ENCODE measurements at regions not wholly inside any gene's neighbourhood (a gene's known extent, or its start where the extent isn't known, plus 50 kb on each side); places are given as distances from the start of the nearest gene placed in this dataset.

- TF ChIP-seq NFRKB (IDR thresholded peaks at IDR 0.05) (no peak), SUZ12 (IDR thresholded peaks at IDR 0.05) (no peak), TARDBP (IDR thresholded peaks at IDR 0.05) (no peak), FOXA1 (IDR thresholded peaks at IDR 0.05) (no peak), SP1 (IDR thresholded peaks at IDR 0.05) (no peak), ELF4 (IDR thresholded peaks at IDR 0.05) (no peak), HDGF (IDR thresholded peaks at IDR 0.05; ENCODE audit: borderline replicate concordance) (no peak), CTBP1 (IDR thresholded peaks at IDR 0.05; ENCODE audit: borderline replicate concordance) (no peak), FOXM1 (IDR thresholded peaks at IDR 0.05; ENCODE audit: borderline replicate concordance) (no peak), L3MBTL2 (conservative IDR thresholded peaks at IDR 0.05) (no peak), BHLHE40 (IDR thresholded peaks at IDR 0.05; ENCODE audit: borderline replicate concordance) (no peak), FOXK2 (IDR thresholded peaks at IDR 0.05) (no peak), LEF1 (IDR thresholded peaks at IDR 0.05; ENCODE audit: borderline replicate concordance) (no peak)
Measured at GRCh38 chr5:88405783-88406182, 137.1 kb upstream of the TMEM161B start.

Data from HEK293T (cell line).